SU-DHL-6 (cell line): ENCODE measurements at regions not wholly inside any gene's neighbourhood (a gene's known extent, or its start where the extent isn't known, plus 50 kb on each side); places are given as distances from the start of the nearest gene placed in this dataset.

ENCODE experiments used
- CTCF ChIP-seq: fragments of 200-600 bp; sonication (generic); IDR thresholded peaks from one replicate; pipeline ENCODE4 v1.5.1; 2017; ENCODE audit warnings: antibody characterized with exemption, mild to moderate bottlenecking, low read length, moderate library complexity; ENCODE audit not compliant: insufficient read depth, poor library complexity, severe bottlenecking
- EZH2phosphoT487 ChIP-seq: fragments of 200-600 bp; sonication (generic), shearing (Covaris generic); conservative IDR thresholded peaks from 2 replicates; pipeline ENCODE4 v1.6.1; 2018; ENCODE audit warnings: mild to moderate bottlenecking, antibody characterized with exemption, low read length, moderate library complexity, mixed read lengths

GRCh38 chr10:111887266-111887665 is 296.3 kb downstream of the GPAM start:
- no peak for TF ChIP-seq CTCF
- TF ChIP-seq EZH2phosphoT487 = no peak
